A673 (cell line): ENCODE measurements at regions not wholly inside any gene's neighbourhood (a gene's known extent, or its start where the extent isn't known, plus 50 kb on each side); places are given as distances from the start of the nearest gene placed in this dataset.
"Not testable (repeated sequence)": the region's sequence is repeated elsewhere in the genome, so short reads cannot be mapped to it uniquely, and the experiment has no call there.

ENCODE experiments used
- BruUV-seq: library from RNA; stranded (reverse); fragments of 400-500 nt; replicated peaks from 2 replicates; lab custom pipeline; 2021; lab: Mats Ljungman, UMichigan
- CTCF ChIA-PET: fragments of 300-600 bp; sonication (Branson Sonifier 250); formaldehyde crosslinking; loops from one replicate; lab custom pipeline; 2022; ENCODE audit warnings: antibody characterized with exemption; lab: Charles Lee
- POLR2A ChIA-PET: fragments of 300-600 bp; sonication (Branson Sonifier 250); formaldehyde crosslinking; loops from one replicate; lab custom pipeline; 2022; ENCODE audit warnings: antibody characterized with exemption; ENCODE audit not compliant: low non-redundant PET; lab: Charles Lee
- DNase-seq: peaks from one replicate; pipeline ENCODE4 v3.0.0-alpha.2; 2015; ENCODE audit warnings: low spot score
- H3K27ac ChIP-seq: fragments of 200-600 bp; sonication (generic); 2 replicates; pipeline ENCODE4 v1.5.1; 2016; ENCODE audit warnings: mixed run types, low read depth, mild to moderate bottlenecking, mixed read lengths, antibody characterized with exemption, low read length; ENCODE audit not compliant: poor library complexity, severe bottlenecking
- H3K27me3 ChIP-seq: fragments of 200-600 bp; sonication (generic); replicated peaks from 2 replicates; pipeline ENCODE4 v1.6.1; 2017; ENCODE audit warnings: mixed run types, low read depth, mild to moderate bottlenecking, mixed read lengths, antibody characterized with exemption, low read length; ENCODE audit not compliant: insufficient read depth, poor library complexity
- H3K36me3 ChIP-seq: fragments of 200-600 bp; sonication (generic); 2 replicates; pipeline ENCODE4 v1.6.1; 2016; ENCODE audit warnings: mixed run types, mild to moderate bottlenecking, mixed read lengths, antibody characterized with exemption, low read length; ENCODE audit not compliant: insufficient read depth, poor library complexity, severe bottlenecking
- H3K4me1 ChIP-seq: fragments of 200-600 bp; sonication (generic); 2 replicates; pipeline ENCODE4 v1.6.1; 2017; ENCODE audit warnings: mixed run types, mild to moderate bottlenecking, mixed read lengths, antibody characterized with exemption, low read length; ENCODE audit not compliant: insufficient read depth, poor library complexity, severe bottlenecking
- H3K4me3 ChIP-seq: fragments of 200-600 bp; sonication (generic); 2 replicates; pipeline ENCODE4 v1.5.1; 2016; ENCODE audit warnings: low read depth, mixed run types, mild to moderate bottlenecking, mixed read lengths, low read length; ENCODE audit not compliant: poor library complexity, severe bottlenecking
- H3K9me3 ChIP-seq: fragments of 200-600 bp; sonication (generic); 2 replicates; pipeline ENCODE4 v1.6.1; 2016; ENCODE audit warnings: mixed run types, low read depth, mild to moderate bottlenecking, mixed read lengths, antibody characterized with exemption, low read length; ENCODE audit not compliant: poor library complexity, severe bottlenecking
- CTCF ChIP-seq: fragments of 300-800, 200-600 bp; sonication (generic); conservative IDR thresholded peaks from 2 replicates; pipeline ENCODE4 v1.5.1; 2017; ENCODE audit warnings: low read depth, mild to moderate bottlenecking, antibody characterized with exemption, low read length, moderate library complexity, mixed read lengths
- EZH2 ChIP-seq: fragments of 200-600 bp; sonication (generic); IDR thresholded peaks from 2 replicates; pipeline ENCODE4 v1.6.1; 2017; ENCODE audit warnings: borderline replicate concordance, low read depth, mild to moderate bottlenecking, mixed read lengths, antibody characterized with exemption, low read length; ENCODE audit not compliant: poor library complexity, severe bottlenecking
- intact Hi-C: fragments of 100-400 bp; cut with micrococcal nuclease; formaldehyde crosslinking; loops from one replicate; pipeline ENCODE4 v1.10.0; 2022; ENCODE audit not compliant: unreplicated experiment

GRCh38 chr9:23044549-23044948 is 597.9 kb downstream of the DMRTA1 start:
- no peaks in the 10 kb centered on the region for H3K4me1 ChIP-seq
- no peak overlapping the region for H3K4me3 ChIP-seq
- DNase-seq = peak; percentile 0
- no peaks in the 10 kb centered on the region for H3K9me3 ChIP-seq
- no peak for TF ChIP-seq CTCF
- TF ChIP-seq EZH2 = no peak
- H3K27ac ChIP-seq = no peak overlapping the region
- POLR2A ChIA-PET = no interaction called here
- H3K27me3 ChIP-seq = no peaks in the 10 kb centered on the region
- BruUV-seq = no TSS peak
- CTCF ChIA-PET = no interaction called here
- no peaks in the 10 kb centered on the region for H3K36me3 ChIP-seq
- intact Hi-C loops = no loop called here

- H3K36me3 ChIP-seq, H3K4me3 ChIP-seq, H3K9me3 ChIP-seq, POLR2A ChIA-PET, BruUV-seq, H3K27me3 ChIP-seq, intact Hi-C loops, CTCF ChIA-PET, DNase-seq, H3K4me1 ChIP-seq, H3K27ac ChIP-seq: not testable (repeated sequence)
Observed at GRCh38 chr9:23046026-23046425, 599.4 kb downstream of the DMRTA1 start.

GRCh38 chr9:23050548-23050947 is 603.9 kb downstream of the DMRTA1 start:
- Histone ChIP-seq H3K9me3 (no peaks in the 10 kb centered on the region), H3K27ac (no peak overlapping the region), H3K4me1 (no peaks in the 10 kb centered on the region), H3K36me3 (no peaks in the 10 kb centered on the region), H3K27me3 (no peaks in the 10 kb centered on the region), H3K4me3 (no peak overlapping the region)
- intact Hi-C loops = no loop called here
- POLR2A ChIA-PET = no interaction called here
- CTCF ChIA-PET = no interaction called here
- TF ChIP-seq EZH2 (no peak), CTCF (no peak)
- no TSS peak for BruUV-seq
- DNase-seq = no peak

DNA sequence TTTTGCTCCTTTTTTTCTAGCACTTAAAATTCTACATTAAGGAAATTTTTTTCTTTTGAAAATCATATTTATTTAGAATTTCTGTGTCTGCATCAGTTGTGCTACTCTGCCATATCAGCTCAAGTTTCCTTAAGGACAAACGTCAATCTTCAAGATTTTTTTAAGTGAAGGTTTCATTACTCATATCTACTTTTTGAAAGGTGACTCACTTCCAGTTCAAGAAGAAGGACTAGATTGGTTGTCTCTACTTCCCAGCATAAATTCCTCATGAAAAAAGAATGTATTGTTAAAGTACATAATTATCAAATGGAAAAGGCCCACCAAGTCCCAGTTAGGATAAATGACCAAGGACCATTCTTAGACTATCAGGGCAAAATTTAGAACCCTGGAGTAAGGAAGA is 626.5 kb downstream of the DMRTA1 start:
- no peak for DNase-seq
- CTCF ChIA-PET = no interaction called here

More for the DNA sequence above, 626.5 kb downstream of the DMRTA1 start:
- no peak for TF ChIP-seq CTCF
- TF ChIP-seq EZH2 = no peak
- H3K36me3 ChIP-seq = no peaks in the 10 kb centered on the region
- intact Hi-C loops = no loop called here
- H3K4me3 ChIP-seq = no peak overlapping the region
- BruUV-seq = no TSS peak
- no peak overlapping the region for H3K27ac ChIP-seq
- H3K27me3 ChIP-seq = no peaks in the 10 kb centered on the region
- POLR2A ChIA-PET = no interaction called here
- no peaks in the 10 kb centered on the region for H3K9me3 ChIP-seq
- H3K4me1 ChIP-seq = no peaks in the 10 kb centered on the region
